C4-2B (cell line): ENCODE measurements at regions not wholly inside any gene's neighbourhood (a gene's known extent, or its start where the extent isn't known, plus 50 kb on each side); places are given as distances from the start of the nearest gene placed in this dataset.

Source experiments
- H3K27ac ChIP-seq: fragments of 450-650 bp; 2 replicates; pipeline ENCODE4 v1.5.1; 2017
- ZFX ChIP-seq: fragments of 450-650 bp; IDR thresholded peaks from 2 replicates; pipeline ENCODE4 v1.6.1; 2017
- TF ChIP-seq, protein P1 (sequence below): fragments of 450-650 bp; conservative IDR thresholded peaks from 2 replicates; pipeline ENCODE4 v1.5.1; 2017; ENCODE audit warnings: mild to moderate bottlenecking

DNA sequence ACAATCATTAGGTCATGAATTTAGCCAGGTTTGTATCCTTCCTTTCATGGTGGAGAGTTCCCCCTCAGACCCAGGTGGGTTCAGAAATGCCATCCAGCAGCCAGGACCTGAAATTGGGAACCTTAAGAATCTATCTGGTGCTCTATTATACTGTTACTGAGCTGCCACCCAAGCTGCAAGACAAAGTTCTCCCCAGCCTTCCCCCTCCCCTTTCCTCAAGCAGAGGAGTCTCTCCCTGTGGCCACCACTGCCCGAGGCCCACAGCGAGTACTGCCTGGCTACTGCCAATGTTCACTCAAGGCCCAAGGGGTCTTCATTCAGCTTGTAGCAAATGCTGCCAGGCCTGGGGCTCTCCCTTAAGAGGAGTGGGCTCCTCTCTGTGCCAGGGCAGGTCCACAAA, 133.8 kb downstream of the TMEM38B start:
- TF ChIP-seq, protein P1, sequence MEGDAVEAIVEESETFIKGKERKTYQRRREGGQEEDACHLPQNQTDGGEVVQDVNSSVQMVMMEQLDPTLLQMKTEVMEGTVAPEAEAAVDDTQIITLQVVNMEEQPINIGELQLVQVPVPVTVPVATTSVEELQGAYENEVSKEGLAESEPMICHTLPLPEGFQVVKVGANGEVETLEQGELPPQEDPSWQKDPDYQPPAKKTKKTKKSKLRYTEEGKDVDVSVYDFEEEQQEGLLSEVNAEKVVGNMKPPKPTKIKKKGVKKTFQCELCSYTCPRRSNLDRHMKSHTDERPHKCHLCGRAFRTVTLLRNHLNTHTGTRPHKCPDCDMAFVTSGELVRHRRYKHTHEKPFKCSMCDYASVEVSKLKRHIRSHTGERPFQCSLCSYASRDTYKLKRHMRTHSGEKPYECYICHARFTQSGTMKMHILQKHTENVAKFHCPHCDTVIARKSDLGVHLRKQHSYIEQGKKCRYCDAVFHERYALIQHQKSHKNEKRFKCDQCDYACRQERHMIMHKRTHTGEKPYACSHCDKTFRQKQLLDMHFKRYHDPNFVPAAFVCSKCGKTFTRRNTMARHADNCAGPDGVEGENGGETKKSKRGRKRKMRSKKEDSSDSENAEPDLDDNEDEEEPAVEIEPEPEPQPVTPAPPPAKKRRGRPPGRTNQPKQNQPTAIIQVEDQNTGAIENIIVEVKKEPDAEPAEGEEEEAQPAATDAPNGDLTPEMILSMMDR, result no peak
- TF ChIP-seq ZFX, result no peak
- no peak overlapping the region for H3K27ac ChIP-seq

DNA sequence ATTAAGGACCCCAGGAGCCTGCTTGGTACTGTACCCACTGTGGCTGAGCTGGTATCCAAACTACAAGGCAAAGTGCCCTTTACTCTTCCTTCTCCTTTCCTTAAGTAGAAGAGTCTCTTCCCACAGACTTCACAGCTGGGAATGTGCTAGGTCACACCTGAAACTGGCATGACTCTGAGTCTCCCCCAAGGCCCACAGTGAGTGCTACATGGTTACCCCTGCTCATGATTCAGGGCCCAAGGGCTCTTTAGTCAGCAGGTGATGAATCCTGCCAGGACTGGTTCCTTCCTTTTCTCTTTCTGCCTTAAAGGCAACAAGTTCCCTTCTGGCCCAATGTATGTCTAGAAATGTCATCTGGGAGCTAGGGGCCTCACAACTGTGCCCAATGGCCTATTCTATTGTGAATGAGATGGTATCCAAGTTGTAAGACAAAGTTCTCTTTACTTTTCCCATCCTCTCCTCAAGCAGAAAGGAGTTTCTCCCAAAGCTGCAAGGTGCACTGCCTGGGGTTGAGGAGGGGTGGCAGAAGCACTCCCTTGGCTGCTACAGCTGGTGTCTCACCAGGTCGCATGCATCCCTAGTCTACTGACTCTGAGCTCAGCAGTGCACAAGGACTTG, 134.4 kb downstream of the TMEM38B start:
- TF ChIP-seq ZFX, result no peak
- TF ChIP-seq, protein P1, result no peak
- H3K27ac ChIP-seq, result no peak overlapping the region

DNA sequence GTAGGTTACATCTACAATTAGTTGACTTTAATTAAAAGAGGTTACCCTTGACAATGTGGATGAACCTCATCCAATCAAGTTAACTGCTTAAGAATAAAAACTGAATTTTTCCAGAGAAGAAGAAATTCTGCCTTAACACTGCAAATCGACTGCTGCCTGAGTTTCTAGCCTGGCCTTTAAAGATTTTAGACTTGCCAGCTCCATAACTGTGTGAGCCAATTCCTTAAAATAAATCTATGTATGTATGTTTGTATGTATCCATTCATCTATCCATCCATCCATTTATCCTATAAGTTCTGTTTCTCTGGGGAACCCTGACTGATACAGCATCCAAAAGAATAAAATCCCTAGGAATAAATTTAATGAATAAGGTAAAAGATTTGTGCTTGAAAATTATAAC, 136.1 kb downstream of the TMEM38B start:
- H3K27ac ChIP-seq, result no peak overlapping the region
- TF ChIP-seq, protein P1, result no peak
- TF ChIP-seq ZFX, result no peak

DNA sequence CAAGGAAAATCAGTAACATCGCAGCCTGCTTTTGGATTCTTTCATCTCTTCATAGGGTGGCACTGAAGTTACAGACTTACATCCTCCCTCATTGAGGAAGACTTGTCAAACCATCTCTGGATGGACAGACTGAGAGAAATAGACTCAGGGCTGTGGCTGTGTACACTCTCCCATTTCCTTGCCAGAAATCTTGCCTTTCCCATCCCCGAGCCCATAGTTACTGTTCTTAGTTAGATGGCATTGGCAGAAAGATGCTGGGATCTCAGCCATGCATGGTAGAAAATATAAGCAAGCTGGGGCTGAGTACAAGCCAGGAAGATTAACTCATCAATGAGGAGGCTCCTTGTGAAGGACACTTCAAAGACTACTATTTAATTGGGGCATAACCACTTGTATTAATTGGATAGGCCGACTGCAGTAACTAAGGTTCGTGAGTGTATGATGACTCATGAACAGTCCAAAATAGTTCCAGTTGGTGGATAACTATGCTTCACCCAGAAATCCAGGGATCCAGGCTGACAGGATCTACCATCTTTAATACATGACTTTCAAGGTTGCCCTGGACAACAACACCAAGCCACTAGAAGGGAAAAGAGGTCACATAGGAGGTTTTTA, 137.9 kb downstream of the TMEM38B start:
- H3K27ac ChIP-seq, result no peak overlapping the region
- TF ChIP-seq, protein P1, result no peak
- TF ChIP-seq ZFX, result no peak

DNA sequence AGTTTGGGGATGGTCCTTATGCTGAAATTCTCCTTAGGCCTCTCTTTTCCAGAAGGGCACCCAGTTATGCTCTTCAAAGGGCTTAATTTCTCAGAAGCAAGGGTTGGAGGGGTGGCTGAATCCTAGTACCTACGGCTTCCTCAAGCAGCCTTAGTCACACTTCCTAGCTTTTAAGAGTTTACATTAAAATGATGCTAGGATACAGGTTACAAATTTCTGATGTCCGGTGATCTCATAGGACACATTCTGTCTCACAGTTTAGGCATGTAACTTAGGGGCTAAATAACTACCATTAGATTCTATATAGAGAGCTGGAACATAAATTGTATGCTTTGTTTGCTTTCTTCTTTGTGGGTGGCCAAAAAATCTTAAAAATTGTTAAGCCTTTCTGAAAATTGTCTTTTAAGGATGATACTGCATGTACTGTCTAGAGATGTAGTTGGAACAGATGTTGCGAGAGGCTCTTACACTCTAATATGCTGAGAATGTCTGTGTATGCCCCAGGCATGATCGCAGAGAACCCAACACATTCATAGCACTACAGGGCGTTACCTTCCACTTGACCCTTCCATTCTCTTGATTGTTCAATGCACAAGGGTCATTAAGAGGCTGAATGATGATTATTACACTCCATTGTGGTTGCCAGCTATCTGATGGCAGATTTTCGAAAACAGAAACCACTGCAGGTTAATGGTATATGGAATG, 139.1 kb downstream of the TMEM38B start:
- TF ChIP-seq, protein P1, result no peak
- H3K27ac ChIP-seq, result no peak overlapping the region

DNA sequence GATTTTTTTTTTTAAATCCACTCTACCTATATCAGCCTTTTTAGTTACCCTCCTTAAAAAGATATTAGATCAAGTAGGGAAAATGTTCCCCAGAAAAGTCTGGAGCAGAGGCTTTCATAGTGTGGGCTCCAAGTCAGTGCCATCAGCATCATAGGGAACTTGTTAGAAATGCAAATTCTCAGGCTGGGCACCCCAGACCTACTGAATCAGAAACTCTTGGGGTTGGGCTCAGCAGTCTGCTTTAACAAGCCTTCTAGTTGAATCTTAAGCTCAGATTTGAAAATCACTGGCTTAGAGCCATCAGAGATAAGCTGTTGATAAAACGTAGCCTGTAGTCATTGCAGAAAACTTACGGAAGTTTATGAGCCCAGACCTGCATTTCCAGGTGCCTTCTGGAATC, 140.1 kb downstream of the TMEM38B start:
- no peak overlapping the region for H3K27ac ChIP-seq
- TF ChIP-seq, protein P1, result no peak
- TF ChIP-seq ZFX, result no peak

DNA sequence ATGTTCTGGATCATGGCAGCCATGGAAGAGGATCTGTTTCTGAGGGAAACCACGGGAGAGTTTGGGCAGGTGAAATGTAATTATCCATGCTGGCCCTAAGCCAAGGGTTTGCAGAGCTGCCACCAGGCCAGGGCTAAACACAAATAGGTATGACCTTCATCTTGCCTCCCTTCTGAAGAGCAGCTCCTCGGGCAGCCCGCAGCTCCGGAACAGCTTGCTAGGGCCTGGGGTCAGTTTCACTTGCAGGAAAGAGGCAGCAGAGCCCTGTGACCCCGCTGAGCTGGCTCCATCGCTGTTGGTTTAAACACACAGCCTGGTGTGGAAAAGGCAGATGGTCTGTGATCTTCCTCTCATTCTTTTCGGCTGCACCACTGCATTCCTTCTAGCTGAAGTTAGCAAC, 141.4 kb downstream of the TMEM38B start:
- TF ChIP-seq, protein P1, result no peak
- no peak for TF ChIP-seq ZFX
- no peak overlapping the region for H3K27ac ChIP-seq
